Activated naive CD4-positive, alpha-beta T cell treated with anti-CD3 and anti-CD28 coated beads for 36 hours (primary cell): ENCODE measurements at regions not wholly inside any gene's neighbourhood (a gene's known extent, or its start where the extent isn't known, plus 50 kb on each side); places are given as distances from the start of the nearest gene placed in this dataset.

Experiments used
- CTCF ChIA-PET: fragments of 350-600 bp; sonication (Branson Sonifier 250); formaldehyde crosslinking; loops from one replicate; lab custom pipeline; 2021; ENCODE audit warnings: antibody characterized with exemption; lab: Charles Lee
- DNase-seq: peaks from one replicate; pipeline ENCODE4 v3.0.0-alpha.2; 2020
- H3K27ac Mint-ChIP-seq: one replicate; pipeline ENCODE4 v1.8.0; 2021; ENCODE audit warnings: mild to moderate bottlenecking, mixed read lengths
- H3K27me3 Mint-ChIP-seq: one replicate; pipeline ENCODE4 v1.8.0; 2021; ENCODE audit warnings: low read depth, mixed read lengths
- H3K36me3 Mint-ChIP-seq: one replicate; pipeline ENCODE4 v1.8.0; 2021; ENCODE audit warnings: low read depth, mixed read lengths
- H3K4me1 Mint-ChIP-seq: one replicate; pipeline ENCODE4 v1.8.0; 2021; ENCODE audit warnings: low read depth, mixed read lengths
- H3K4me3 Mint-ChIP-seq: one replicate; pipeline ENCODE4 v1.8.0; 2021; ENCODE audit warnings: mild to moderate bottlenecking, moderate library complexity, mixed read lengths
- H3K9me3 Mint-ChIP-seq: one replicate; pipeline ENCODE4 v1.8.0; 2021; ENCODE audit warnings: mixed read lengths
- intact Hi-C: fragments of 100-400 bp; cut with micrococcal nuclease; formaldehyde crosslinking; loops from one replicate; pipeline ENCODE4 v1.15.1; 2023

- Mint-ChIP-seq H3K4me3 (no peak overlapping the region), H3K9me3 (no peaks in the 10 kb centered on the region)
Observed at GRCh38 chrX:8971116-8971515, 62.8 kb downstream of the FAM9B start.

GRCh38 chrX:8969378-8969777, 64.5 kb downstream of the FAM9B start:
- Mint-ChIP-seq H3K27me3 (no peaks in the 10 kb centered on the region), H3K4me1 (no peaks in the 10 kb centered on the region), H3K4me3 (no peak overlapping the region), H3K36me3 (no peaks in the 10 kb centered on the region), H3K9me3 (no peaks in the 10 kb centered on the region), H3K27ac (no peak overlapping the region)
- intact Hi-C loops: no loop called here
- DNase-seq: no peak
- CTCF ChIA-PET: interaction anchor here (0.6 to 1.2 kb wide), 2 partner anchors 7 to 1151 kb away, joined by 3 read pairs; no protein-coding TSS in a partner anchor

More at GRCh38 chrX:8971116-8971515, 62.8 kb downstream of the FAM9B start:
- H3K4me1 Mint-ChIP-seq: no peaks in the 10 kb centered on the region
- CTCF ChIA-PET: no interaction called here
- no peaks in the 10 kb centered on the region for H3K36me3 Mint-ChIP-seq
- DNase-seq: no peak
- no peak overlapping the region for H3K27ac Mint-ChIP-seq
- H3K27me3 Mint-ChIP-seq: no peaks in the 10 kb centered on the region
- intact Hi-C loops: loop anchor here (1.0 to 5.0 kb wide), 3 partner anchors 380 to 738 kb away; no protein-coding TSS in a partner anchor

GRCh38 chrX:8967461-8967860, 66.5 kb downstream of the FAM9B start:
- H3K27me3 Mint-ChIP-seq: no peaks in the 10 kb centered on the region
- intact Hi-C loops: no loop called here
- no peak overlapping the region for H3K27ac Mint-ChIP-seq
- DNase-seq: no peak
- peaks cover 3% of the 10 kb centered on the region for H3K9me3 Mint-ChIP-seq
- H3K4me1 Mint-ChIP-seq: no peaks in the 10 kb centered on the region
- H3K36me3 Mint-ChIP-seq: no peaks in the 10 kb centered on the region
- no peak overlapping the region for H3K4me3 Mint-ChIP-seq
- CTCF ChIA-PET: no interaction called here

GRCh38 chrX:8960957-8961468, 72.9 kb downstream of the FAM9B start:
- DNase-seq: no peak
- H3K4me3 Mint-ChIP-seq: no peak overlapping the region

GRCh38 chrX:8955511-8955910, 78.4 kb downstream of the FAM9B start:
- no peak overlapping the region for H3K27ac Mint-ChIP-seq
- H3K9me3 Mint-ChIP-seq: no peaks in the 10 kb centered on the region
- no peak overlapping the region for H3K4me3 Mint-ChIP-seq
- CTCF ChIA-PET: no interaction called here
- no peaks in the 10 kb centered on the region for H3K36me3 Mint-ChIP-seq
- DNase-seq: no peak
- H3K4me1 Mint-ChIP-seq: no peaks in the 10 kb centered on the region
- H3K27me3 Mint-ChIP-seq: peaks cover 2% of the 10 kb centered on the region
- intact Hi-C loops: no loop called here

More at GRCh38 chrX:8960957-8961468, 72.9 kb downstream of the FAM9B start:
- no peak overlapping the region for H3K27ac Mint-ChIP-seq
- no peaks in the 10 kb centered on the region for H3K36me3 Mint-ChIP-seq
- peaks cover 3% of the 10 kb centered on the region for H3K9me3 Mint-ChIP-seq
- H3K4me1 Mint-ChIP-seq: no peaks in the 10 kb centered on the region
- H3K27me3 Mint-ChIP-seq: peaks cover 2% of the 10 kb centered on the region
- CTCF ChIA-PET: no interaction called here
- intact Hi-C loops: no loop called here

- Mint-ChIP-seq H3K4me3 (no peak overlapping the region), H3K36me3 (no peaks in the 10 kb centered on the region), H3K4me1 (no peaks in the 10 kb centered on the region), H3K9me3 (no peaks in the 10 kb centered on the region), H3K27me3 (no peaks in the 10 kb centered on the region), H3K27ac (no peak overlapping the region)
- intact Hi-C loops: no loop called here
- CTCF ChIA-PET: no interaction called here
- DNase-seq: no peak
Observed at GRCh38 chrX:8946563-8946962, 87.4 kb downstream of the FAM9B start.

GRCh38 chrX:8939322-8939721, 94.6 kb downstream of the FAM9B start:
- no peak overlapping the region for H3K27ac Mint-ChIP-seq
- no peak for DNase-seq
- no peaks in the 10 kb centered on the region for H3K4me1 Mint-ChIP-seq
- H3K36me3 Mint-ChIP-seq: no peaks in the 10 kb centered on the region
- intact Hi-C loops: no loop called here
- CTCF ChIA-PET: no interaction called here
- no peaks in the 10 kb centered on the region for H3K9me3 Mint-ChIP-seq
- H3K27me3 Mint-ChIP-seq: no peaks in the 10 kb centered on the region
- no peak overlapping the region for H3K4me3 Mint-ChIP-seq

- H3K36me3 Mint-ChIP-seq: no peaks in the 10 kb centered on the region
- H3K9me3 Mint-ChIP-seq: no peaks in the 10 kb centered on the region
- intact Hi-C loops: no loop called here
- DNase-seq: no peak
- H3K4me3 Mint-ChIP-seq: no peak overlapping the region
- CTCF ChIA-PET: no interaction called here
- no peaks in the 10 kb centered on the region for H3K4me1 Mint-ChIP-seq
- H3K27ac Mint-ChIP-seq: no peak overlapping the region
- no peaks in the 10 kb centered on the region for H3K27me3 Mint-ChIP-seq
Observed at GRCh38 chrX:8927701-8928100, 106.2 kb downstream of the FAM9B start.

- no peaks in the 10 kb centered on the region for H3K27me3 Mint-ChIP-seq
- no peak for DNase-seq
- H3K4me3 Mint-ChIP-seq: no peak overlapping the region
- no peaks in the 10 kb centered on the region for H3K36me3 Mint-ChIP-seq
- intact Hi-C loops: no loop called here
- H3K27ac Mint-ChIP-seq: no peak overlapping the region
- CTCF ChIA-PET: no interaction called here
- no peaks in the 10 kb centered on the region for H3K4me1 Mint-ChIP-seq
- no peaks in the 10 kb centered on the region for H3K9me3 Mint-ChIP-seq
Observed at GRCh38 chrX:8927066-8927635, 106.8 kb downstream of the FAM9B start.

- Mint-ChIP-seq H3K4me3 (no peak overlapping the region), H3K27me3 (no peaks in the 10 kb centered on the region), H3K9me3 (no peaks in the 10 kb centered on the region), H3K27ac (no peak overlapping the region), H3K36me3 (no peaks in the 10 kb centered on the region), H3K4me1 (no peaks in the 10 kb centered on the region)
- DNase-seq: no peak
- intact Hi-C loops: no loop called here
- CTCF ChIA-PET: interaction anchor here (0.7 kb wide), 2 partner anchors 9 to 75 kb away, joined by 3 read pairs; no protein-coding TSS in a partner anchor
Observed at GRCh38 chrX:8921615-8922014, 112.3 kb downstream of the FAM9B start.

- Mint-ChIP-seq H3K36me3 (no peaks in the 10 kb centered on the region), H3K4me3 (no peak overlapping the region), H3K27me3 (no peaks in the 10 kb centered on the region), H3K4me1 (no peaks in the 10 kb centered on the region), H3K27ac (no peak overlapping the region), H3K9me3 (no peaks in the 10 kb centered on the region)
- CTCF ChIA-PET: no interaction called here
- no peak for DNase-seq
- intact Hi-C loops: no loop called here
Observed at GRCh38 chrX:8919801-8920200, 114.1 kb downstream of the FAM9B start.

- Mint-ChIP-seq H3K4me3 (no peak overlapping the region), H3K9me3 (no peaks in the 10 kb centered on the region), H3K27ac (no peak overlapping the region), H3K4me1 (no peaks in the 10 kb centered on the region), H3K36me3 (no peaks in the 10 kb centered on the region), H3K27me3 (no peaks in the 10 kb centered on the region)
- intact Hi-C loops: no loop called here
- CTCF ChIA-PET: no interaction called here
- no peak for DNase-seq
Observed at GRCh38 chrX:8916697-8917096, 115.5 kb upstream of the FAM9A start.

- Mint-ChIP-seq H3K36me3 (no peaks in the 10 kb centered on the region), H3K9me3 (no peaks in the 10 kb centered on the region), H3K4me1 (no peaks in the 10 kb centered on the region), H3K27ac (no peak overlapping the region), H3K4me3 (no peak overlapping the region), H3K27me3 (no peaks in the 10 kb centered on the region)
- intact Hi-C loops: no loop called here
- DNase-seq: no peak
- CTCF ChIA-PET: no interaction called here
Observed at GRCh38 chrX:8914681-8915080, 113.5 kb upstream of the FAM9A start.
